Limb (tissue), 2 donors: ENCODE measurements at regions not wholly inside any gene's neighbourhood (a gene's known extent, or its start where the extent isn't known, plus 50 kb on each side); places are given as distances from the start of the nearest gene placed in this dataset.

ENCODE experiments used
- DNase-seq, 2 donors: peaks; one replicate each; pipeline ENCODE4 v3.0.0-alpha.2; 2016; ENCODE audit errors: extremely low spot score in 2 of 2

DNA sequence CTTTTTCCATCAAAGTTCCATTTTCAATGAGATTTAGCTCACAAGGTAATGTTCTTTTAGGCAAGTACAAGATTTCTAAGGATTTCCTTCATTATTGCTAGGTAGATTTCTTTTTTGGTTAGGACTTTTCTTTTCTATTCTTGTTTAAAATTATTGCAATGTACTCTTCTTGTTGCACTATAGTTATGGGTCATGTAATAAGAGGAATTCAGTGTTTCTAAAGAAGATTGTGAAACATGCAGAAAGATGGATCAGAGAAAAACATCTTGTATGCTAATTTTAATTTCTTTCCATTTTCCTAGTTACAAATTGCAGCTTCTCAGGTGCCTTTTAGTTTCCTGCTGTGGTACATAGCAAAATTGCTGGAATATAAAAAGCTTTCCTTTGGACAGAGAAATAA is 56.1 kb downstream of the BTG1 start:
- DNase-seq = no peak

DNA sequence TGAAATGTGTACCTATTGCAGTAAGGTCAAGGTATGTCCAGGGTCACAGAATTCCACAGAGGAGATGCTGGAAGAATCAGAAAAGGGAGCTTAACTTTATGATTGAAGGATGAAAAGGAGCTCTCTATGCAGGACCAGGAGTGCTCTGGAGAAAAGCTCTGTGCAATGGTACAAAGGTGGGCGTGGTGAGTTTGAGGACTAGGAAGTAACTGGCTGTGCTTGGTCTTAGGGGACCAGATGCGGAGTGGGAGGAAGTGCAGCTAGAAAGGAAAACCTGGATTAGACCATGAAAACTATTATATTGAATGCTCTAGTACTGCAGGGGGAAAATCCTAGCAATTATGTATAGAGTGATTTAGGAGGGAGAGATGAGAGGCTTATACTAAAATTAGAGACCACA is 56.8 kb downstream of the BTG1 start:
- no peak for DNase-seq

DNA sequence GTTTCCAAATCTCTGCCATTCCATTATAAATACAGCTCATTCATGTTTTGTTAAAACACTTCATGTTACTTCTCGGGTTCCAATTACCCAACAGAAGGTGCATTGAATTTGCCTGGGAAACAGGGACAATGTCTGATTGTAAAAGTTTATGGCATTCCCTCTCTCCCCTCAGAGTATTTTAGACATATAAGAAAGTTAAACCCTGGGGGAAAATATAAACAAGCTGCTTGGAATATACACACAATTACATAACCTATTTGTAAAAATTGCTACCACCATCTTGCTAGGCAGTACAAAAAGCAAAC is 60.0 kb downstream of the BTG1 start:
- no peak for DNase-seq

DNA sequence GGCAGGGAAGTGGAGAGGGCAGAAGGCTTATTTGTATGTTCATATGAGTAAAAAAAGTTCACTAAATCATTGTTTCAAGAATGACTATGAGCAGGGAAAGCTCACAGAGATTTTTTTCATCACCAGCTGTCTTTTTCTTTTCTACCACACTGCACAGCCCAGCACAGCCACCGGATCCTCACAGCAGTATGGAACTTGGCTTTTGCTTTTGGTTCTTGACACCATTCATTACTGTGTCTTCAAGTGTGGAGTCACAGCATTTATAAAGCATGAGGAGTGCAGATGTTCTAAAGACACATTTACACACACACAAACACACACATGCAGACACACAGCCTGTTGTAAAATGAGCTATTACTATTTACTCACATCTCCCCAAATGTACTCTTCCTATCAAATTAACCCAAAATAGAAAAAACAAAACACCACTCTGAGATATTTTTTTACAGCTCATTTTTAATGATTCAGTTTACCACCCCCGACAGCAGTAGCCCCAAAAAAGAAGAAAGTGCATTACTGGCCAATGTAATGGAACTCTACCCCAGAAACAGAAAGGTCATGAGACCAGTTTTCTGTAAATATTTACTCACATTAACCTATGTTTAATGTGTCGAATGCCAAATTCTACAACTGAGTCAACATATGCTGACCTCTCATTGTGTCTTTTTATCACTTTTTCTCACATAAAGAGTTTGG is 60.5 kb downstream of the BTG1 start:
- no peak for DNase-seq

DNA sequence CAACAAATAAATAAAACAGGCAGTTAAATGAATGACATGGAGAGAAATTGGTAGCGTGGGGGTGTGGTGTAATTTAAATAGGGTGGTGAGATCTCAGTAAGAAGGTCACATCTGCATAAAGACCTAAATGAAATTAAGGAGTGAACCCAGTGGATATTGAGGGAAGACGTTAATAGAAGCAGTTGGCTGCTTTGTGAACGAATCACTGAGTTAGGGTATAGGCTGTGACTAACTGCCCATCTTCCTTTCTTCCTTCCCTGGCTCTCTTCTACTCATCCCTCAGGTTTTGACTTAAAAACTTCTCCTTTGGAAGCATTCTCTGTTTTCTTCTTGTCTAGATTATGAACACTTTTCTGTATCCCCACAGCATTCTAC is 64.7 kb downstream of the BTG1 start:
- DNase-seq = no peak

DNA sequence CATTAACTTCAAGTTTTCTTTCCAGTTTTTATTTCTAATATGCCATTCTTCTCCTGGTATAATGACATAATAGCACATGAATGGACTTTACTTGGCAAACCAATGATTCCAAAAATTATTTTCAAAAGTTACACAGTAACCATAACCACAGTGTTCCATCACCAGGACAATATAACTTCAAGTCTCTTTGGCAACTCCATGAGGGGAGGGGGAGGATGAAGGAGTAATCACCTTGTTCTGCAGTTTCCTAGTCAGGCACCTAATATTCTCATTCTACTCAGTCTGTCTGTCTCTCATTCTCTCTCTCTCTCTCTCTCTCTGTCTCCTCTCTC is 66.6 kb downstream of the BTG1 start:
- no peak for DNase-seq

DNA sequence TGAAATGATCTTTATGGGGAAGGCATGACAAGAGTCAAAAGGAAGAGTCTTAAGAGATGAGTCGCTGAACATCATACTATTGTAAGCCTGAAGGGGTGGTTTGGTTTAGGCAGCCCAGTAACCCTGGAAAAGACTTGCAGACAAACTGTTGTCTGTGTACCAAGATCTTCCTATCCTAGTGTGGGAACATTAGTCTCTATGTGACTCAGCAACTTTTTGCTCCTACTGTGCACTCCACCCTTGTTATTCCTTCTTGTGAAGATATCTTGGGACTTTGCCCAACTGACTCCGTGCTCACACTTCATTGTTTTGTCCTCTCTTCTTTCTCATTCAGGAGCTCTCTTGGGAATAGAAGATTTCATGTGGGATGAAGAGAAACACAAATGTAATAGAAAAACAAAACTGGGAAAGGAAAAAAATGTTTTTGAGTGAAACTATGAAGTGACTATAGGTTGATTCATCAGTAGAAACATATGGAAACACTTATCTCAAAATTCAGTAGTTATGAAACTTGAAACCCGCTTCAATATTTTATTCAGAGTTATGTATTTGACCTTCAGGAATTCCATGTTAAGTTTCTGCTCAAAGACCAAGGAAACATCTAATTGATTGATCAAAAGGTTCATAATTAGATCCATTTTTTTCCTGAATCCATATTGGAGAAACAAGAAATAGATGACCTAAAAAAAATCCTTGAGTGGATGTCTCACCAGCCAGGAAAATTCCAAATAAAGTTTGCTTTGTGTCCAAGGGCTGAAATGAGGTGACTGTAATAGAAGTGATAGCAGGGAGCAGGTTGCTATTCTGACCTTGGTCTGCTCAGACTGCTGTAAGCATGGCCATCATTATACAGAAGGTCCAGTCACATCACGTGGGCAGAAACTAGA is 67.2 kb downstream of the BTG1 start:
- DNase-seq = no peak

DNA sequence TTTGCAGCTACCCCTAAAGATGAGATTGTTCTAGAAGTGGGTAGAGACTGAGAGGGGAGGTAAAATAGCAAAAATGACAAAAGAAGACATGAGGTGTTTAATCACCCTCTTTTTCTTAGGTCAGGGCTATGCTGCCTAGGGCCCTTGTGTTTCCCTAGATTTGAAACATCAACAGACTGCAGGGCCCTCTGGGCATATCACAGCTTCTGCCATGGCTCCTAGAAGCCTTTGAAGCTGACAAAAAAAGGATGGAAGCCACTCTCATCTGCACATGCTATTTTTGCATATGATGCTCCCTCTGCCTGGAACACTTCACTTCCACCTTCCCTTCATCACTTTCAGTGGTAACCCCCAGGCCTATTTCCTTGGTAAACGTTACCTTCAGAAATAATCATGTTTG is 68.1 kb downstream of the BTG1 start:
- no peak for DNase-seq

DNA sequence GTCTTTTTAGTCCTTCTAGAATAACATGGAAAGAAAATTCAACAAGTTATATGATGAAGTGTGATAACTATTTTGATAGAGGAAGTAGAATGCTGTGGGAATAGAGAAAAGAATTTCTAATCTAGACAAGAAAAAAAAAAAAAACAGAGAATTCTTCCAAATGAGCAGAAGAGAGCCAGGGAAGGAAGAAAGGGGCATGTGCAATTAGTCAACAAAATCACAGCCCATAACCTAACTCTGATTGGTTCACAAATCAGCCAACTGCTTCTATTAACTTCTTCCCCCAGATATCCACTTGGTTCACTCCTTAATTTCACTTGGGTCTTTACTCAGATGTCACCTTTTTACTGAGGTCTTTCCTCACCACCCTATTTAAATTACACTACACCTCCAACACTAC is 69.5 kb downstream of the BTG1 start:
- no peak for DNase-seq

DNA sequence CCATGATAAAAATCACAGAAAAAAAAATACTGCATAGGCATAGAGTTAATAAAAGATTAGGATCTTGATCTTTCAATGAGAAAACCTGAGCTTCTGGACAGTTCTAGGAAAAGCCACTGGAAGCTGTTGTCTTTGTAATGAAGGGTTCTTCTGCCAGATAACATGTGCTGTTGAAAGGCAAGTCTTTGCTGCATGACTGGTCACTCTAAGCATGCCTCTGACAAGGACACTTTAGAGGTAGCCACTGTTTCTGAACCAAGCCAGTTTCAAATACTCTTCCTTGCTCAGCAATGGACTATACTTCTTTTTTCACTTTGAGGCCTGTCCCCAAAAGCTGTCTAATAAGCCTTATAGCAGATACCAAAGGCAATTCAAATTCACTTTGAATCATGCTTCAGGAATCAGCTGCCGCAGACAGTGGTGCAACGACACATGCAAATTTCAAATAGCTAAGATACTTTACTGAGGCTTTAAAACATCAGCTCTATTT is 70.2 kb downstream of the BTG1 start:
- DNase-seq = no peak

DNA sequence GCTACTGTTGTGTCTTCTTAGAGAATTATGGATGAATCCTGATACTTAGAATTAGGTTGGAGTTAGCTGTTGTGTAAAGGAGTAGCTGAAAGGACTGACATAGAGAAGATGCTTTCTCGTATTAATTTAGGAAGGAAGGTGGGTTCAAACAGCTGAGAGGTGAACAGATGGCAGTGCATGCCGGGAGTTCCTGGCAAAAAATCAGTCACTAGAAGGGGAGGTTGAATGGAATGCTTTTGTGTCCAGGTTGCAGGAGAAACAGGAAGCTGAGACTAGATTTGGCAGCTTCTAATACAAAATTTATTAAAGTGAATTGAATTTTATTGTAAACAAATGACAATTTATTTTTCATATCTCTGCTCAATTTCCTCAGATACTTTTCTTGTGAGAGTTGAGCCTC is 70.8 kb downstream of the BTG1 start:
- DNase-seq = no peak

DNA sequence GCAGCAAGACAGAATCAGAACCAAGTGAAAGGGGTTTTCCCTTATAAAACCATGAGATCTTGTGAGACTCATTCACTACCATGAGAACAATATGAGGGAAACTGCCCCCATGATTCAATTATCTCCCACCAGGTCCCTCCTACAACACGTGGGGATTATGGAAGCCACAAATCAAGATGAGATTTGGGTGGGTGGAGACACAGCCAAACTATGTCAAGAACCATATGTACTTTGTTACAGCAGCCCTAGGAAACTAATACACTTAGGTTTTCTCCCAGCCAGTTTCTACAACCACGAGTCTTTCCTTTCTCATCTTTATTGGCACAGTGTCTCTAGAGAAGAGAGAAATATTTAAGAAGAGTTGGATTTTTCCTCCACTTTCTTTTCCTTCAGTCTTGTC is 72.6 kb downstream of the BTG1 start:
- no peak for DNase-seq

DNA sequence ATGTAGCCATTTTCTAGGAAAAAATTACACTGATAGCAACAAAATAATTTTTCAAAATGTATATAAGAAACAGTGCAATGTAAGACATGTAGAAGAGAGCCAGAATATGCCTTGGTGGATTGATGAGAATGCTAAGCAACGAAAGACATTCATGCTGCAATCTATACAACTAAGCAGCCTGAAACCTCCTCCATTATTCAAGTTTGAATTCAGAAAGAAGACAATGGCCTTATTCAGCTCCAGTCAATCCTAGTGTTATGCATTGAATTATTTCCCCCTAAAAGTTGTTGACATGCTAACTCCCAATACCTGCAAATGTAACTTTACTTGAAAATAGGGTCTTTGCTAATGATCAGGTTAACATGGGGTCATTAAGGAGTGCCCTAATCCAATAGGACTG is 73.5 kb downstream of the BTG1 start:
- DNase-seq = no peak

DNA sequence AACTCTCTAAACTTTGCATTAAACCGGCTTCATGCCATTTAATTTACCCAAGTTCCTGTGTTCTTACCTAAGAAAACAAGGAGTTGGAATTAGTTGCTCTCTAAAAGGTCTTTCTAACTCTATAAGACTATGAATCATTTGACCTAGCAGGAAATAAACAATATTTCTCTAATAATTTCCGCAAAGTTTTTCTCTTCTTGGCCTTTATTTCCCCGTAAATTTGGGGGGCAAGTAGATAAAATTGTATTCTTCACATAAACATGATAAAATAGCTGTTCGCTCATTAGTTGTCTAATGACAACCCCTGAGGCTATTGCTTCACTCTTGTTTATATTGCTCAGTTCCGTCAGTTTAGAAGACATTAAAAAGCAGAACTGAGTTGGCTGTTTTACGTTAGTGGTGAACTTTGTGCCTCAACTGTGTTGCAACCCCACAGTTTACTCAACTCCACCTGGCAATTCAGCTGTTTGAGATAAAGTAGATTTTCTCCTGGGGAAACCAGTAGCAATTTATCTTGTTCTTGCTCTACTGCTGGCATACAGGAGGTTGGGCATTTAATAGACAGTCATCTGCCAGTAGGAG is 74.7 kb downstream of the BTG1 start:
- no peak for DNase-seq

DNA sequence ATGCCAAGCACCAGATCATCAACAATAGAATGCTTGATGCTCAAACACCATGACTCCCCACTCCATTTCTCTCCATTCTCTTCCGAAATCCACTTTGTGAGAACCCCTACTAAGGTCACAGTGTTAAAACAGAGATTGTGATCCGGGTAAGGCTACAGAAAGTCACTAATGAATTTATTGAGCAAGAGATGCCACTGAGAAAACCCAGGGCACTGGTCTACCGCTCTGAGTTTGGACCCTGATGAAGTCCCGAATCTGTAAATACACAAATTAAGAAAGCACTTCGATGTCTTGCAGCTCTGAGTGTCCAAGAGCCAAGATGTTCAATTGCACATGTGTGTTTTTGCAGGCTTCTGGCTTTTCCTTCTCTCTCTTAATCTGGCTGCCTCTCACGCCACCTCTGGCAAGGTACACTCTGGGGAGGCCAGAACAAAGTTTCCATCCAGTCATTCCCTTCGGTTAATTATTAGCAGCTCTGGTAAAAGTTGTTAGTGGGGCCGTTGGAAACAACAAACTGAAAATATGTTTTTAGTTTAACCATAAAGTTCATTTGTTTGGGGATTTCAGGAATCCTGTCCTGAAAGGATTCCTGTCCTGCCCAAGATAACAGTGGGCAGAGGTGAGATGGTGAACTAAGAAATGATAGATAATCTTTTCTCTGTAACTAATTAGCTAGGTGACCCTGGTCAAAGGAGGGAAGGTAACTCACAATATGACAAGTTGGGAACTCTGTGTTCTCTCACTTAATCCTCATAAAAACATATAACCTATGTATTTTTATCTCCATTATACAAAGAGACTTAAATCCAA is 75.4 kb downstream of the BTG1 start:
- DNase-seq = no peak

DNA sequence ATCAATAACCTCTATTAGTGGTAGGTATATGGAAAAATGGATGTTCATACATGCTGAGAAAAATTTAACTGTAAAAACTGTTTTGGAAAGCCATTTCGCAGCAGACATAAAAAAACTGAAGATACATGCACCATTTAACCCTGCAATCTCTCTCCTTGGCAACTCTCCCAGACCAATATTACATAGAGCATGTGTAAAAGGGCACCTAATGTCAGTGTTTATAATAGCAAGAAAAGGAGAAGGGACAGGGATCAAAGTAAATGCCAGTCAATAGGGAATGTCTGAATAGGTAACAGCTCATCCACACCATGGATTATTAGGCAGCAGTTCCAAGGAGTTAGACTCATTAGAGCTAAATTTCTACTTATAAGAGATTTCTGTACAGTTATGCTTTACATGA is 77.2 kb downstream of the BTG1 start:
- DNase-seq = no peak

DNA sequence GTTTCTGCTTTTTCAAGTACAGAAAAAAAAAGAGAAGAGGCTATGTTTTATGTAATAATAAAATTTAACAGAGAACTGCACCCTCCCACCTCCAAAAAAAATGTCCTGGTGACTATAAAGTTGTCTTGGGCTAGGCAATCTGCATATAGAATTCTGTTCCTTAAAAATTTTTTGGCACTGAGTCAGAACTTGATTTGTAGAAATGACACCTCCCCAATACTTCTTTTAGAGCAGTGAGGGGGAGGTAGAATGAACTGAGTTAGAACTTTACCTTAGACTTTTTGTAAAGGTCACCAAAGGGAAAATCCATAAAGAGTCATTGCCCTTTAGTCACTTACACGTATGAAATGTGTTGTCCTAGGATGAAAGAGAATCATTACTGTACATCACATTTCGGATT is 80.0 kb downstream of the BTG1 start:
- no peak for DNase-seq

DNA sequence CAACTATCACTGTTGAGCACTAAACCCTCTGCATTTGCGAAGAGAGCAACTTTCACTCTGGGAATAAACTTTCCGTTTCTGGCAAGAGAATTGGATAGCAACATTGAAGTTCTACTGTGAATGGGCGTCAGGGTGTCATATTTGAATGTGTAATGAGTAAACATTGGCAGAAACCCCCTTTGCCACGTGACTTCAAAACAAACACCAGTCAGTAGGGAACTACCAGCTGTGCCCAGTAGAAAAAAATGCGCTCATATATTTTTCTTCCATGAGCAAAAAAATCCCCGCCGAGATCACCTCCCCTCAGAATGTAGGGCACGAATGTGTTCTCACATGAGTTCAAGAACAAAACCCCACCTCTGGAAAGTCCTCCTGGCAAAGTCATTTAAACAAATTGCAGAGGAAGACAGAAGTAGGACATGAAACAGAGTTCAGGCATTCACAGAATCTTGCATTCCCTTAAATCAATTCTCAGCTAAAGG is 80.6 kb downstream of the BTG1 start:
- DNase-seq = no peak

DNA sequence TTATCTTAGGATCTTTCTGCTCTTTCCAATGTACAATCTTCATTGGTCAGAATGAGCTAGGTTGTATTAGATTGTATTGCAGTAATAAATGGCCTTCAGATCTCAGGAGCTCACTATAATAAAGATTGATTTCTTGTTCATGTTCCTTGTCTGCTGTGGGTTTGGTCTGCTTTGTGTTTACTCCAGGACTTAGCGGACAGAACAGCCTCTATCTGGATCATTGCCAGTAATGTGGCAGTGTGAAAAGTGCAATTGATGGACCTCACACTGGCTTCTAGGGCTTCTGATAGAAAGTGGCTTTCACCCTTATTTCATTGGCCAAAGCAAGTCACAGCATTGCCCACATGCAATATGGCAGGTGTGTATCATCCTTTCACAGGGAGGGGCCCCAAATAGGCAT is 81.2 kb downstream of the BTG1 start:
- no peak for DNase-seq

DNA sequence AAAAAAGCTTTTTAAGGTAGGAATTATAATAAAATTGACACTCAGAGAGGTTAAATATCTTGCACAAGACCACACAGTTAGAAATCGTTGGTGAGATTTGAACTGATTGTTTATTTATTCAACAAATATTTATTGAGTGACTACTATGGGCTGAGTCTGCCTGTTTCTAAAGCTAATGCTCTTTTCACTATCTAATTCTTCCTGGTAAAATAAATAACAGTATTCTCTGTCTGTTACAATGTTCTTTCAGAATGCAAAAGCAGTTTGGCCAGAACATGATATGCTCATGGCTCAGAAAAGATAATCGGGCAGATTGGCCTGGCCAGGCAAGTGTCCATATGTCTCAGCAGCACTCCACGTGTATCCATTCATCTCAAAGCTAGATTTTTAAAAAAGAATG is 82.0 kb downstream of the BTG1 start:
- DNase-seq = no peak

DNA sequence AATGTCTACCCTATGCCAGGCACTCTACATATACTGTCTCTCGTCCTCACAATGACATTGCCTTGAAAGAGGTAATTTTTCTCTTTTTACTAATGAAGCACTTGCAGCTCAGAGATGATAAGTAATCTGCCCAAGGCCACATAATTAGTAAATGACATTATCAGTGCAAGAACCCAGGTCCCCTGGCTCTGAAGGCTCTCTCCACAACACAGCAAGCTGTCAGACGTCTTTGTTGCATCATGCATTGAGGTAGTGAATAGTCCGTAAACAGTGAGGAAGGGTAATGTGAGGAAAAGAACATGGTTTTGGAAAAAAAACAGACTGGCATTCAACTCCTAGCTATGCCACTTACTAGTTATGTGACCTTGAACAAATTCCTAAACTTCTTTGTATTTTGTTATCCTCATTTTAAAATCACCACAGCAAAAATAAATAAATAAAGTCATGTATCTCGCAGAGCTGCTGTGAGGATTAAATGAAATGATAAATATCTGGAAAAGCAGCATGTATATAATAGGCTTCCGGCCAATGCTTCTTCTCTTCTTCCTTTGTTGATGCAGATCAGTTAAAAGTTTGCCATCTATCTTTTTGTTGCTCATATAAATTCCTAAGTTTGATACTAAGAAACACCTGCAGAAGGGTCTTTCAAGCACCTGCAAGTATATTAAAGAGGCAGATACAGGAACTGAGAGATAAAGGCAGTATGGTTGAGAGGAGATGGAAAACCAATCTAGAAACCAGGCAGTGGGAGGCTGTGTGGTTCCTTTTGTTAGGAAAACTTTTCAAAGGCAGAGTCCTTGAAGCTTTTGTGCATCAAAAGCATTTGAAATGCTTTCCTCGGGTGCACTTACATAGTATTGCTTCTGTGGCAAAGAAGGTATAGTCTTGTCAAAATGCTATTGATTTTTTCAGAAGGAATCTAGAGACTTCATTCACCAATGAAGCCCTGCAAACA is 82.8 kb downstream of the BTG1 start:
- no peak for DNase-seq
